B cell (primary cell): ENCODE measurements at regions not wholly inside any gene's neighbourhood (a gene's known extent, or its start where the extent isn't known, plus 50 kb on each side); places are given as distances from the start of the nearest gene placed in this dataset.

Experiments used
- ATAC-seq: fragments of 200-7000 bp; cut with Tn5 transposase; one replicate; pipeline ENCODE4 v1.10.0; 2021; ENCODE audit warnings: low read depth, mild to moderate bottlenecking, moderate number of reproducible peaks, moderate library complexity
- CTCF ChIA-PET: fragments of 350-600 bp; sonication (Branson Sonifier 250); formaldehyde crosslinking; loops from one replicate; lab custom pipeline; 2021; ENCODE audit warnings: antibody characterized with exemption, inconsistent platforms; lab: Charles Lee
- POLR2A ChIA-PET: fragments of 350-600 bp; sonication (Branson Sonifier 250); formaldehyde crosslinking; loops from one replicate; lab custom pipeline; 2021; ENCODE audit warnings: antibody characterized with exemption; lab: Charles Lee
- DNase-seq: peaks from one replicate; pipeline ENCODE4 v3.0.0; 2013
- H2AFZ ChIP-seq: 2 replicates; pipeline ENCODE4 v1.6.1; 2012; ENCODE audit warnings: mild to moderate bottlenecking, low read depth, low read length; ENCODE audit not compliant: insufficient read depth, poor library complexity, severe bottlenecking
- H3K27ac ChIP-seq, 2 donors: 1 replicate in 1 of 2; 2 replicates in 1 of 2; pipeline ENCODE4 v1.5.1; 2012 to 2013; ENCODE audit warnings: low read length in 2 of 2, mild to moderate bottlenecking in 2 of 2, moderate library complexity in 1 of 2
- H3K27me3 ChIP-seq, 4 experiments: fragments of 200-600 bp in 1 of 4; sonication (generic) in 1 of 4; replicated peaks in 1 of 4; 1 replicate in 2 of 4; 2 replicates in 2 of 4; pipeline versions ENCODE4 v1.6.1 to v1.7.0; 2013 to 2016; ENCODE audit warnings: low read length in 3 of 4, mild to moderate bottlenecking in 2 of 4, mixed read lengths in 1 of 4, moderate library complexity in 1 of 4; ENCODE audit not compliant: insufficient read depth in 4 of 4, control insufficient read depth in 3 of 4; ENCODE audit errors: control extremely low read depth in 1 of 4
- H3K36me3 ChIP-seq, 2 experiments: replicated peaks in 1 of 2; 1 replicate in 1 of 2; 2 replicates in 1 of 2; pipeline versions ENCODE4 v1.6.1 to v1.7.1; 2013; ENCODE audit warnings: low read length in 1 of 2; ENCODE audit not compliant: insufficient read depth in 2 of 2, control insufficient read depth in 1 of 2; ENCODE audit errors: control extremely low read depth in 1 of 2, extremely low read depth in 1 of 2
- H3K4me1 ChIP-seq, 2 donors: fragments of 200-600 bp in 1 of 2; sonication (generic) in 1 of 2; 1 replicate in 1 of 2; 2 replicates in 1 of 2; pipeline versions ENCODE4 v1.5.1 to v1.6.1; 2013 to 2017; ENCODE audit warnings: low read length in 2 of 2; ENCODE audit not compliant: control insufficient read depth in 2 of 2, insufficient read depth in 2 of 2
- H3K4me2 ChIP-seq: replicated peaks from 2 replicates; pipeline ENCODE3; 2012; ENCODE audit warnings: mild to moderate bottlenecking, low read depth, low read length; ENCODE audit not compliant: poor library complexity, severe bottlenecking
- H3K4me3 ChIP-seq, 5 experiments: fragments of 200-600 bp in 1 of 5; sonication (generic) in 1 of 5; 1 replicate in 3 of 5; 2 replicates in 2 of 5; pipeline versions ENCODE4 v1.5.1 to v1.7.0; 2011 to 2016; ENCODE audit warnings: low read length in 4 of 5, mild to moderate bottlenecking in 4 of 5, low read depth in 2 of 5, control low read depth in 1 of 5, moderate library complexity in 1 of 5; ENCODE audit not compliant: insufficient read depth in 1 of 5; ENCODE audit errors: control extremely low read depth in 1 of 5, extremely low read depth in 1 of 5
- H3K79me2 ChIP-seq: fragments of 200-600 bp; sonication (generic); one replicate; pipeline ENCODE4 v1.6.0; 2016; ENCODE audit warnings: low read length; ENCODE audit not compliant: control insufficient read depth, insufficient read depth
- H3K9ac ChIP-seq: fragments of 200-600 bp; sonication (generic); 2 replicates; pipeline ENCODE4 v1.6.1; 2017; ENCODE audit warnings: mild to moderate bottlenecking, low read length, moderate library complexity
- H3K9me3 ChIP-seq, 3 donors: one replicate each; pipeline versions ENCODE4 v1.6.1 to v1.7.1; 2013; ENCODE audit warnings: low read length in 2 of 3; ENCODE audit not compliant: control insufficient read depth in 2 of 3, insufficient read depth in 1 of 3; ENCODE audit errors: control extremely low read depth in 1 of 3
- H4K20me1 ChIP-seq: 2 replicates; pipeline ENCODE4 v1.6.0; 2012; ENCODE audit warnings: mild to moderate bottlenecking, low read length; ENCODE audit not compliant: insufficient read depth, control insufficient read depth, poor library complexity, severe bottlenecking
- H3K27ac Mint-ChIP-seq: one replicate; pipeline ENCODE4 v1.8.0; 2021; ENCODE audit warnings: mixed read lengths
- H3K27me3 Mint-ChIP-seq: one replicate; pipeline ENCODE4 v1.8.0; 2021; ENCODE audit warnings: mixed read lengths
- H3K4me1 Mint-ChIP-seq: one replicate; pipeline ENCODE4 v1.8.0; 2021; ENCODE audit warnings: mixed read lengths
- H3K4me3 Mint-ChIP-seq: one replicate; pipeline ENCODE4 v1.8.0; 2021; ENCODE audit warnings: mixed read lengths
- H3K9me3 Mint-ChIP-seq: one replicate; pipeline ENCODE4 v1.8.0; 2022; ENCODE audit warnings: mixed read lengths; ENCODE audit not compliant: insufficient read depth
- CTCF ChIP-seq: fragments of 200-600 bp; IDR thresholded peaks from one replicate; pipeline ENCODE4 v1.8.0; 2022; ENCODE audit warnings: antibody characterized with exemption, mild to moderate bottlenecking
- EZH2 ChIP-seq: IDR thresholded peaks from 2 replicates; pipeline ENCODE4 v1.6.1; 2012; ENCODE audit warnings: borderline replicate concordance, low read depth, mild to moderate bottlenecking, moderate library complexity, low read length; ENCODE audit not compliant: insufficient read depth, poor library complexity, severe bottlenecking
- WGBS: methylation state at CpG from one replicate; pipeline ENCODE4 v1.1.5; 2013; ENCODE audit warnings: missing lambda C conversion rate; ENCODE audit not compliant: insufficient coverage; 5-methylcytosine and 5-hydroxymethylcytosine counted together
- intact Hi-C: fragments of 100-400 bp; cut with micrococcal nuclease; formaldehyde crosslinking; loops from one replicate; pipeline ENCODE4 v1.10.0; 2022

- H3K4me2 ChIP-seq = no peak overlapping the region
- intact Hi-C loops = no loop called here
- no peaks in the 10 kb centered on the region for H3K4me1 Mint-ChIP-seq
- no peak overlapping the region for H3K4me3 Mint-ChIP-seq
- no peaks in the 10 kb centered on the region for H4K20me1 ChIP-seq
- no peaks in the 10 kb centered on the region for H3K79me2 ChIP-seq
- H3K9me3 ChIP-seq = peaks cover 0 to 11% (median 4%) of the 10 kb centered on the region in 3 donors
- no peak overlapping the region for H3K27ac Mint-ChIP-seq
- H2AFZ ChIP-seq = no peak overlapping the region
- no peaks in the 10 kb centered on the region for H3K4me1 ChIP-seq
- ATAC-seq (no peak), DNase-seq (no peak)
- H3K36me3 ChIP-seq = no peaks in the 10 kb centered on the region
- H3K27ac ChIP-seq = no peak overlapping the region
- WGBS = 67% methylated on average over 1 of the region's 2 CpGs
- H3K27me3 Mint-ChIP-seq = peaks cover 14% of the 10 kb centered on the region
- POLR2A ChIA-PET = no interaction called here
- H3K27me3 ChIP-seq = peaks cover 0 to 3% (median 0%) of the 10 kb centered on the region in 4 experiments
- CTCF ChIA-PET = no interaction called here
- H3K9me3 Mint-ChIP-seq = peaks cover 9% of the 10 kb centered on the region
- no peak for TF ChIP-seq CTCF
- no peak for TF ChIP-seq EZH2
- H3K4me3 ChIP-seq = no peak overlapping the region
- H3K9ac ChIP-seq = no peak overlapping the region
Measured at GRCh38 chr1:55611123-55611522, 396.0 kb upstream of the USP24 start.

GRCh38 chr1:55610203-55610602 lies 395.0 kb upstream of the USP24 start:
- Histone ChIP-seq H3K36me3 (no peaks in the 10 kb centered on the region), H3K27ac (no peak overlapping the region), H3K4me2 (no peak overlapping the region), H3K79me2 (no peaks in the 10 kb centered on the region), H4K20me1 (no peaks in the 10 kb centered on the region), H2AFZ (no peak overlapping the region), H3K27me3 (peaks cover 0 to 3% (median 0%) of the 10 kb centered on the region in 4 experiments), H3K4me1 (no peaks in the 10 kb centered on the region), H3K9me3 (peaks cover 0 to 8% (median 4%) of the 10 kb centered on the region in 3 donors), H3K4me3 (no peak overlapping the region), H3K9ac (no peak overlapping the region)
- DNase-seq (no peak), ATAC-seq (no peak)
- Mint-ChIP-seq H3K4me3 (no peak overlapping the region), H3K4me1 (no peaks in the 10 kb centered on the region), H3K27ac (no peak overlapping the region), H3K27me3 (peaks cover 14% of the 10 kb centered on the region), H3K9me3 (peaks cover 9% of the 10 kb centered on the region)
- CTCF ChIA-PET = no interaction called here
- WGBS = 80% methylated on average over 1 of the region's 3 CpGs
- POLR2A ChIA-PET = no interaction called here
- TF ChIP-seq EZH2 = no peak
- TF ChIP-seq CTCF = no peak
- intact Hi-C loops = no loop called here
